CD4-positive, alpha-beta T cell treated with Interferon alpha-2 for 1 hour (primary cell): ENCODE measurements at regions not wholly inside any gene's neighbourhood (a gene's known extent, or its start where the extent isn't known, plus 50 kb on each side); places are given as distances from the start of the nearest gene placed in this dataset.
"Not testable (repeated sequence)": the region's sequence is repeated elsewhere in the genome, so short reads cannot be mapped to it uniquely, and the experiment has no call there.

ENCODE experiments used
- DNase-seq, 2 donors: peaks; one replicate each; pipeline ENCODE4 v3.0.0-alpha.2; 2020 to 2022

DNA sequence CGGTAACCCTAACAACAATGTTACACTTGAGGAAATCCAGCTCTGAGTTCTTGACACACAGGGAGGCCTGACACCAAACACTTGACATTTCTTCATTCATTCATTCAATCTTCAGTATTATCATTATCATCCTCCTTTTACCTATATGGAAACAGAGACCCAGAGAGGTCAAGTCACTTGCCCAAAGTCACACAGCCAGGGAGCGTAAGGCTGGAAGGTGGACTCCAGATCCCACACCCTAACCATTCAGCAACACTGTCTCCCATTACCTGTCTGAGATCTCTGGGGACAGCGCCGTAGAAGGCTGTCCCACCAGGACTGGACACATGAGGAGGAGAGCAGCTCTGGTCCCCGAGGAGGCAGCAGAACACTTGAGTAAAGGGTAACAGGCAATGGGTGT lies 101.4 kb downstream of the SYF2 start:
- no peak for DNase-seq

DNA sequence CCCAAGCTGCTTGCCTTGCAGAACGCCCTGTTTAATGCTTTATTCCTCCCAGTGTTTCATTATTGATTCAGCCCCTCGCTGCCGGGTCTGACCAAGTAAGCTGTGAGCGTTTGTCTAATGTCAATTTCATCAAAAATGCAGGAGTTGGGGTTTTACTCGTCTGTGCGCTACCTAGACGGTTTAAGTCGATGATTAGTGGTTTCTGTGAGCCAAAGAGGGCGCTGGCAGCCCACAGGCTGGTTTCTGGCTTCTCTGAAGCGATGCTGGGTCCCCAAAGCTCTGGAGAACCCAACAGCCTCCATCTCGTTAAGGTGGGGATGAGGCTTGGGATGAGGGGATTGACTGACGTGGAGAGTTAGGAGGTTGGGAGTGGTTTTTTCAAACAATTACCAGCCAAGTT lies 102.9 kb downstream of the SYF2 start:
- no peak for DNase-seq

- DNase-seq: no peak
These were observed 104.1 kb downstream of the SYF2 start for GRCh38 chr1:25128121-25128621.

GRCh38 chr1:25126562-25126961 lies 105.7 kb downstream of the SYF2 start:
- no peak for DNase-seq

- no peak for DNase-seq
These were observed 108.8 kb downstream of the SYF2 start for GRCh38 chr1:25123551-25123950.

DNA sequence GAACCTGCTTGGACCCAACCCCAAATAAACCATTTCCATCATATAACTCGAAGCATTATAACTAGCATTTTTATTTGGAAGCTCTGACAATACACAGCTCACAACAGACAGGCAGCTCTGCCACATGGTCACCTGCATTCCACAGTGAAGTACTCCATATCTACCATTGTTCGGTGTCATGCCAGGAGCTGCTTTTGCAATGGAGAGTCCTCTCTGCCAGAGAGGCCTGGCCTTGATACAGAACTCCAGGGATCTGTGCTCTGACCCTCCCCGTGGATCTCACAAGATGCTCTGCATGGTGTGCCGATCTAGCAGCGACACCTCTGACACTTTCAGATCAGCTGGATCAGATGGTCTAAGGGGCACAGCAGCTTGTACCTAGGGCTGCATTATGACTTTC lies 109.6 kb downstream of the SYF2 start:
- DNase-seq: no peak

DNA sequence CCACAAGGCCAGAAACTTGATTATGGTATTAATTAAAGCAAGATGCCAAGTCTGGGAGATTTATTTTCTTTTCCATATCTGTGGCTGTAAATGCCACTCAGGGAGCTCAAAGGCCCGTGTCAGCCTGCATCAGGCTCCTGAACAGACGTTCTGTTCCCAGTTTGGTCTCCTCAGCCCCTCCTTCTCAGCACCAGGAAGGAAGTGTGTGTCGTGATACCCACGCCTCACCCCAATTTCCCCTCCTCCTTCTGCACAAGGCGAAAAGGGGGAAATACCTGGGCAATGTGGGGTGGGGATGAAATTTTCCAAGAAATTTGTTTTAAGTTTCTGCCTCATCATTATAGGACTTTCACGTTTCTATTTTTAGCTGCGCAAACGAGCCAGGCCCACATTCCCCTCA lies 112.0 kb downstream of the SYF2 start:
- no peak for DNase-seq

GRCh38 chr1:25118546-25118945 lies 113.8 kb downstream of the SYF2 start:
- DNase-seq: no peak

GRCh38 chr1:25117233-25117823 lies 115.0 kb downstream of the SYF2 start:
- no peak for DNase-seq

- no peak for DNase-seq
These were observed 115.5 kb downstream of the SYF2 start for GRCh38 chr1:25116832-25117231.

DNA sequence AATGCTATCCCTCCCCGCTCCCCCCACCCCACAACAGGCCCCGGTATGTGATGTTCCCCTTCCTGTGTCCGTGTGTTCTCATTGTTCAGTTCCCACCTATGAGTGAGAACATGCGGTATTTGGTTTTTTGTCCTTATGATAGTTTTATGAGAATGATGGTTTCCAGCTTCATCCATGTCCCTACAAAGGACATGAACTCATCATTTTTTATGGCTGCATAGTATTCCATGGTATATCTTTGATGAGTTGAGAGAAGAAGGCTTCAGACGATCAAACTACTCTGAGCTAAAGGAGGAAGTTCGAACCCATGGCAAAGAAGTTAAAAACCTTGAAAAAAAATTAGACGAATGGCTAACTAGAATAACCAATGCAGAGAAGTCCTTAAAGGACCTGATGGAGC lies 116.2 kb downstream of the SYF2 start:
- not testable (repeated sequence) for DNase-seq

GRCh38 chr1:25113731-25114130 lies 118.6 kb downstream of the SYF2 start:
- no peak for DNase-seq

DNA sequence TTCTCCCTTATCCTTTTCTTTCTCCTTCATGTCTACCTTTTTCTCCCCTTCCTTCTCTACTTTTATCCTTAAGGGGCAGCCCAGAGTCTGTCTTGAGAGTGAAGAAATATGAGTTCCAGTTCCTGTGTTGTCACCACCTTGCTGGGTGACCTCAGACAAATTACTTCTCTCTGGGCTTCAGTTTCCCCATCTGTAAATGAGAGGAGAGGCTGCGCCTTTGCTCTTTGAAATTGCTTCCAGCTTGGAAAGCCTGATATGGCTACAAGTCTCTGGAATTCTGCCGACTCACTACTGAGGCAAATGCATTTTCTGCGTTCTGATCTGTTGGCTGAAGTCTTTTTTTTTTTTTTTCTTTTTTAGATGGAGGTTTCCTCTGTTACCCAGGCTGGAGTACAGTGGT lies 119.2 kb downstream of the SYF2 start:
- no peak for DNase-seq

GRCh38 chr1:25112400-25112799 lies 119.9 kb downstream of the SYF2 start:
- DNase-seq: no peak

GRCh38 chr1:25111706-25112105 lies 120.6 kb downstream of the SYF2 start:
- DNase-seq: no peak

GRCh38 chr1:25110485-25110884 lies 121.8 kb downstream of the SYF2 start:
- DNase-seq: no peak

DNA sequence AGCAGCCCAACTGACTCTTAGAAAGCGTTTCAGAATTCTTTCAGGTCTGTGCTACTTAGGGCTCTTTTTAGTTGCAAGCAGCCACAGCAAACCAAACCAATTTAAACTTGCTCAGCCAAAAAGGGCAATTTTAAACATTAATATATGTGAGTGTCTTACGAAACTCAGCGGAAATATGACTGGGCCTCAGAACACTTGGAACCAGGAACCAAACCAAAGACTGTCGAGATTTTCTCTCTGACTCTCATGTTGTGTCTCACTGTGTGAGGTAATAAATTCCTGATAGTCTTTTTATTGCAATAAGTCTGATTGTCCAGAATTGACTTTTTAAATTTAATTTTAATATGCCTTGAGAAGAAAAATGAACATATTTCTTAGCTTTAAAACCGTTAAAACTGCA lies 122.3 kb downstream of the SYF2 start:
- DNase-seq: no peak

GRCh38 chr1:25109531-25109951 lies 122.8 kb downstream of the SYF2 start:
- peak; percentile 38 to 62 for DNase-seq

GRCh38 chr1:25107643-25108010 lies 124.7 kb downstream of the SYF2 start:
- DNase-seq: no peak

DNA sequence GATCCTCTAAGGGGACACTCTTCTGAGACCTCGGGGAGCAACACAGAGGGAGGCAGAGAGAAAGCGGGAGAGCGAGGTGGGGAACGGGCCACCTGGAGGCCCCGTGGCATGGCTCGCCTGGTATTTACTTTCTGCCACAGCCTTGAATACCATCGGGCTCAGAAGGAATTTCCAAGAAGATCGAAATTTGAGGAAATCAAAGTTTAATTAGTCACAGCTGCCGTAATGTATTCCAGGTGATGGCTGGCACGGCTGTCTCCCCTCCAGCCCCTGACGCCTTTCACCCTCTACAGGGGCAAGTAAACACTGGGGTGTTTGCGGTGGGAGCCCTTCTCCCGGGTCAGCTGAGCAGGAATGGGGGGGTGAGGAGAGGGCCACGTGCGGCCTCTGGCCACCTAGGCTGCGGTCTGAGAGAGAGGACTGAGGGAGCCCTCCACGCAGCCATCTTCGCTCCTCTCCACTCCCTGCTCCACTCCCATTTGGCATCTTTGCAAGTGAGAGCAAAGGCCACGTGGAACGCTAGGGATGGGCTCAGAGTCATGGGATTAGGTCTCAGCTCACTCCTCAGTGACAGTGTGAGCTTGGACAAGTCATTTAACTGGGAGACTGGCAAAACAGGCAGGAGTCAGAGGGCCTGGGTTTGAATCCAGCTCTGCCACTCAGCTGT lies 125.2 kb downstream of the SYF2 start:
- no peak for DNase-seq

GRCh38 chr1:25106352-25106751 lies 126.0 kb downstream of the SYF2 start:
- no peak for DNase-seq

- no peak for DNase-seq
These were observed 126.5 kb downstream of the SYF2 start for GRCh38 chr1:25105836-25106235.

DNA sequence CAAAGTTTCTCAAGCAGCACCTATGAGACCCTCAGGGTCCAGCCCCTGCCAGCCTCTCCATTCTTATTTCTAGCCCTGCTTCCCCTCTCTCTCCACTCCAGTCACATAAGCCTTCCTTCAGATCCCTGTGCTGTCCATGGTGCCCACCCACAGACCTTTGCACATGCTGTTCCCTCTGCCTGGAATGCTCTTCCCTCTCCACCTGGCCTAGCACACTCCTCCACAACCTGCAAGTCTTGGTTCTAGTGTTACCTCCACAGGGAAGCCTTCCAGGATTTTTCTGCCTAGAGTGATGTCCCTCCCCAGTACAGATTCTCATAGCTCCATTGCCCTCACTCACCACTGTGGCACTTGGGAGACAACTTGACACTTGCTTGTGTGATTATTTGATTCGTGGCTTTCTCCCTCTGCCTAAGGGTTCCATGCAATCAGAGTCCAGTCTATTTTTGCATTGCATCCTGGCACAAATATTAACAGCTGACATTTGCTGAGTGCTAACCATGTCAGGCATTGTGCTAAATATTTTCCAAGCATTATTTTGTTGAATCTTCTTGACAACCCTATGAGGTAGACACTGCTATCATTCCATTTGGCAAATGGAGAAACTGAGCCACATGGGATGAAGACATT lies 127.3 kb downstream of the SYF2 start:
- no peak for DNase-seq

DNA sequence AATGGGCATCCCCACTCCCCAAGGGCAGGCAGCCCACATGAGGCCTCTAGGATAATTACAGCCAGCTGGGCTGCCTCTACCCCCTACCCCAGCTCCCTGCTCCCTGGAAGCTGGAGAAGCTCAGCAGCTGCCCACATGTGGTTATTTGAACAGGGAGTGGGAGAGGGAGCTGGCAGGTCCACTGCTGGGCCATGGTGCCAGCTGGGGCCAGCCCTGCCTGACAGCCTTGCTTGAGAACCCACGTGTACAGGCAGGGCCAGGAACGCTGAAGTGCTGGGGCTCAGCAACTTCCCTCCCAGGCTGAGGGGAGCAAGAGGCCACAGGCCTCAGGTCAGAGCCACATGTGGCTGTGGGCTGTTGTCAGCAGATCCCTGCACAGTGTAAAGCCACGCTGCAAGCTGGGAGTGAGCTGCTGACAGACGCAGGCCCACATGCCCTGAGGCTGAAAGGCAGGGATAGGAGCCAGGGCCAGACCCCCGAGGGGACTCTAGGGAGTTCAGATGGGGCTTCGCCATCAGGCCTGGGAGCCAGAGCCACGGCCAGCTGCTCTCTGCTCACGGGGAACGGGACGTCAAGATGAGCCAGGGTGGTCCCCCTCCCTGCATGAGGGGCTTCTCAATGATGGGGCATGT lies 129.0 kb downstream of the SYF2 start:
- no peak for DNase-seq
